ENCODE measurements at regions not wholly inside any gene's neighbourhood (a gene's known extent, or its start where the extent isn't known, plus 50 kb on each side); places are given as distances from the start of the nearest gene placed in this dataset.

- TF ChIP-seq POLR2AphosphoS5 (IDR thresholded peaks at IDR 0.05; ENCODE audit: low read depth, low read length) (no peak), FOXP2 (optimal IDR thresholded peaks at IDR 0.05; ENCODE audit: borderline replicate concordance, extremely low read depth, extremely low read length, insufficient read depth) (no peak), TAF1 (IDR thresholded peaks at IDR 0.05; ENCODE audit: borderline replicate concordance, insufficient read depth, low read length) (no peak)
Measured at GRCh38 chr6:14267885-14268660, 150.5 kb downstream of the CD83 start.
